ENCODE measurements at regions not wholly inside any gene's neighbourhood (a gene's known extent, or its start where the extent isn't known, plus 50 kb on each side); places are given as distances from the start of the nearest gene placed in this dataset.

GRCh38 chr10:128852449-128852848 lies 614.6 kb upstream of the MGMT start:
- ChIA-PET CTCF (no interaction called here), POLR2A (no interaction called here)
- no peaks in the 10 kb centered on the region for H3K36me3 ChIP-seq (ENCODE audit: control insufficient read depth in 2 of 3, insufficient read depth in 3 of 3, low read length in 3 of 3)
- ATAC-seq (no peak), DNase-seq (no peak)
- Mint-ChIP-seq H3K4me1 (no peaks in the 10 kb centered on the region), H3K9me3 (peaks cover 0 to 2% (median 0%) of the 10 kb centered on the region in 11 donors), H3K36me3 (no peaks in the 10 kb centered on the region), H3K4me3 (no peak overlapping the region), H3K27ac (no peak overlapping the region), H3K27me3 (peaks cover 0 to 10% (median 2%) of the 10 kb centered on the region in 5 donors)
- no peak overlapping the region for H3K27ac ChIP-seq (ENCODE audit: low read depth, low read length)
- H3K4me1 ChIP-seq (ENCODE audit: control insufficient read depth in 2 of 2, insufficient read depth in 2 of 2, low read length in 2 of 2), result no peaks in the 10 kb centered on the region
- intact Hi-C loops (cut with micrococcal nuclease), result no loop called here
- H3K4me3 ChIP-seq (ENCODE audit: low read length), result no peak overlapping the region
- H3K27me3 ChIP-seq (ENCODE audit: control insufficient read depth in 2 of 2, insufficient read depth in 2 of 2, low read length in 2 of 2), result no peaks in the 10 kb centered on the region
- H3K9me3 ChIP-seq (ENCODE audit: control insufficient read depth in 2 of 3, low read length in 3 of 3), result no peaks in the 10 kb centered on the region

GRCh38 chr10:128852902-128853301 lies 614.1 kb upstream of the MGMT start:
- Mint-ChIP-seq H3K36me3 (no peaks in the 10 kb centered on the region), H3K4me3 (no peak overlapping the region), H3K27ac (no peak overlapping the region), H3K27me3 (peaks cover 0 to 10% (median 2%) of the 10 kb centered on the region in 5 donors), H3K9me3 (peaks cover 0 to 2% (median 0%) of the 10 kb centered on the region in 11 donors), H3K4me1 (no peaks in the 10 kb centered on the region)
- intact Hi-C loops (cut with micrococcal nuclease), result no loop called here
- DNase-seq, result no peak
- Histone ChIP-seq H3K27me3 (ENCODE audit: control insufficient read depth in 2 of 2, insufficient read depth in 2 of 2, low read length in 2 of 2) (no peaks in the 10 kb centered on the region), H3K9me3 (ENCODE audit: control insufficient read depth in 2 of 3, low read length in 3 of 3) (no peaks in the 10 kb centered on the region), H3K4me3 (ENCODE audit: low read length) (no peak overlapping the region), H3K27ac (ENCODE audit: low read depth, low read length) (no peak overlapping the region), H3K36me3 (ENCODE audit: control insufficient read depth in 2 of 3, insufficient read depth in 3 of 3, low read length in 3 of 3) (no peaks in the 10 kb centered on the region), H3K4me1 (ENCODE audit: control insufficient read depth in 2 of 2, insufficient read depth in 2 of 2, low read length in 2 of 2) (no peaks in the 10 kb centered on the region)
- CTCF ChIA-PET, result no interaction called here
- POLR2A ChIA-PET, result no interaction called here
- no peak for ATAC-seq

GRCh38 chr10:128853537-128853936 lies 613.5 kb upstream of the MGMT start:
- Mint-ChIP-seq H3K27ac (no peak overlapping the region), H3K27me3 (peaks cover 0 to 10% (median 2%) of the 10 kb centered on the region in 5 donors), H3K4me3 (no peak overlapping the region), H3K36me3 (no peaks in the 10 kb centered on the region), H3K9me3 (peaks cover 0 to 2% (median 0%) of the 10 kb centered on the region in 11 donors), H3K4me1 (no peaks in the 10 kb centered on the region)
- intact Hi-C loops (cut with micrococcal nuclease), result no loop called here
- no peak for DNase-seq
- H3K9me3 ChIP-seq (ENCODE audit: control insufficient read depth in 2 of 3, low read length in 3 of 3), result no peaks in the 10 kb centered on the region
- H3K4me3 ChIP-seq (ENCODE audit: low read length), result no peak overlapping the region
- H3K36me3 ChIP-seq (ENCODE audit: control insufficient read depth in 2 of 3, insufficient read depth in 3 of 3, low read length in 3 of 3), result no peaks in the 10 kb centered on the region
- no peak for ATAC-seq
- H3K27ac ChIP-seq (ENCODE audit: low read depth, low read length), result no peak overlapping the region
- no peaks in the 10 kb centered on the region for H3K4me1 ChIP-seq (ENCODE audit: control insufficient read depth in 2 of 2, insufficient read depth in 2 of 2, low read length in 2 of 2)
- CTCF ChIA-PET, result no interaction called here
- no peaks in the 10 kb centered on the region for H3K27me3 ChIP-seq (ENCODE audit: control insufficient read depth in 2 of 2, insufficient read depth in 2 of 2, low read length in 2 of 2)
- POLR2A ChIA-PET, result no interaction called here

- Mint-ChIP-seq H3K4me3 (no peak overlapping the region), H3K4me1 (no peaks in the 10 kb centered on the region), H3K9me3 (peaks cover 0 to 2% (median 0%) of the 10 kb centered on the region in 11 donors), H3K36me3 (no peaks in the 10 kb centered on the region), H3K27ac (no peak overlapping the region), H3K27me3 (peaks cover 0 to 10% (median 2%) of the 10 kb centered on the region in 5 donors)
- no peaks in the 10 kb centered on the region for H3K27me3 ChIP-seq (ENCODE audit: control insufficient read depth in 2 of 2, insufficient read depth in 2 of 2, low read length in 2 of 2)
- intact Hi-C loops (cut with micrococcal nuclease), result no loop called here
- ChIA-PET POLR2A (no interaction called here), CTCF (no interaction called here)
- no peaks in the 10 kb centered on the region for H3K4me1 ChIP-seq (ENCODE audit: control insufficient read depth in 2 of 2, insufficient read depth in 2 of 2, low read length in 2 of 2)
- no peak overlapping the region for H3K27ac ChIP-seq (ENCODE audit: low read depth, low read length)
- H3K36me3 ChIP-seq (ENCODE audit: control insufficient read depth in 2 of 3, insufficient read depth in 3 of 3, low read length in 3 of 3), result no peaks in the 10 kb centered on the region
- H3K4me3 ChIP-seq (ENCODE audit: low read length), result no peak overlapping the region
- no peaks in the 10 kb centered on the region for H3K9me3 ChIP-seq (ENCODE audit: control insufficient read depth in 2 of 3, low read length in 3 of 3)
- ATAC-seq, result no peak
- no peak for DNase-seq
Observed at GRCh38 chr10:128854204-128854603, 612.8 kb upstream of the MGMT start.

GRCh38 chr10:128854963-128855362 lies 612.1 kb upstream of the MGMT start:
- no peak overlapping the region for H3K4me3 ChIP-seq (ENCODE audit: low read length)
- H3K36me3 ChIP-seq (ENCODE audit: control insufficient read depth in 2 of 3, insufficient read depth in 3 of 3, low read length in 3 of 3), result no peaks in the 10 kb centered on the region
- Mint-ChIP-seq H3K36me3 (no peaks in the 10 kb centered on the region), H3K27me3 (peaks cover 0 to 10% (median 3%) of the 10 kb centered on the region in 5 donors), H3K4me1 (no peaks in the 10 kb centered on the region), H3K9me3 (peaks cover 0 to 2% (median 0%) of the 10 kb centered on the region in 11 donors), H3K27ac (no peak overlapping the region), H3K4me3 (no peak overlapping the region)
- H3K27me3 ChIP-seq (ENCODE audit: control insufficient read depth in 2 of 2, insufficient read depth in 2 of 2, low read length in 2 of 2), result no peaks in the 10 kb centered on the region
- no peaks in the 10 kb centered on the region for H3K4me1 ChIP-seq (ENCODE audit: control insufficient read depth in 2 of 2, insufficient read depth in 2 of 2, low read length in 2 of 2)
- intact Hi-C loops (cut with micrococcal nuclease), result no loop called here
- CTCF ChIA-PET, result no interaction called here
- ATAC-seq (no peak), DNase-seq (no peak)
- no peak overlapping the region for H3K27ac ChIP-seq (ENCODE audit: low read depth, low read length)
- no peaks in the 10 kb centered on the region for H3K9me3 ChIP-seq (ENCODE audit: control insufficient read depth in 2 of 3, low read length in 3 of 3)
- POLR2A ChIA-PET, result no interaction called here

- DNase-seq (no peak), ATAC-seq (no peak)
- Histone ChIP-seq H3K27me3 (ENCODE audit: control insufficient read depth in 2 of 2, insufficient read depth in 2 of 2, low read length in 2 of 2) (no peaks in the 10 kb centered on the region), H3K4me1 (ENCODE audit: control insufficient read depth in 2 of 2, insufficient read depth in 2 of 2, low read length in 2 of 2) (no peaks in the 10 kb centered on the region), H3K4me3 (ENCODE audit: low read length) (no peak overlapping the region), H3K9me3 (ENCODE audit: control insufficient read depth in 2 of 3, low read length in 3 of 3) (no peaks in the 10 kb centered on the region), H3K27ac (ENCODE audit: low read depth, low read length) (no peak overlapping the region), H3K36me3 (ENCODE audit: control insufficient read depth in 2 of 3, insufficient read depth in 3 of 3, low read length in 3 of 3) (no peaks in the 10 kb centered on the region)
- no peak overlapping the region for H3K4me3 Mint-ChIP-seq
- H3K4me1 Mint-ChIP-seq, result no peaks in the 10 kb centered on the region
- peaks cover under 1 to 10% (median 2%) of the 10 kb centered on the region in 5 donors for H3K27me3 Mint-ChIP-seq
- no peak overlapping the region for H3K27ac Mint-ChIP-seq
- peaks cover 0 to 1% (median 0%) of the 10 kb centered on the region in 11 donors for H3K9me3 Mint-ChIP-seq
- CTCF ChIA-PET, result interaction anchor here (0.6 kb wide), 1 partner anchor 34 kb away, joined by 3 read pairs; no protein-coding TSS in a partner anchor
- POLR2A ChIA-PET, result no interaction called here
- no peaks in the 10 kb centered on the region for H3K36me3 Mint-ChIP-seq
- intact Hi-C loops (cut with micrococcal nuclease), result no loop called here
Observed at GRCh38 chr10:128855618-128856428, 611.2 kb upstream of the MGMT start.

GRCh38 chr10:128859738-128860386 lies 607.2 kb upstream of the MGMT start:
- no peaks in the 10 kb centered on the region for H3K4me1 Mint-ChIP-seq
- no peak for ATAC-seq
- Histone ChIP-seq H3K27me3 (ENCODE audit: control insufficient read depth in 2 of 2, insufficient read depth in 2 of 2, low read length in 2 of 2) (no peaks in the 10 kb centered on the region), H3K9me3 (ENCODE audit: control insufficient read depth in 2 of 3, low read length in 3 of 3) (no peaks in the 10 kb centered on the region), H3K4me1 (ENCODE audit: control insufficient read depth in 2 of 2, insufficient read depth in 2 of 2, low read length in 2 of 2) (no peaks in the 10 kb centered on the region), H3K4me3 (ENCODE audit: low read length) (no peak overlapping the region), H3K27ac (ENCODE audit: low read depth, low read length) (no peak overlapping the region), H3K36me3 (ENCODE audit: control insufficient read depth in 2 of 3, insufficient read depth in 3 of 3, low read length in 3 of 3) (no peaks in the 10 kb centered on the region)
- H3K9me3 Mint-ChIP-seq, result peaks cover 0 to 1% (median 0%) of the 10 kb centered on the region in 11 donors
- CTCF ChIA-PET, result no interaction called here
- intact Hi-C loops (cut with micrococcal nuclease), result no loop called here
- H3K4me3 Mint-ChIP-seq, result no peak overlapping the region
- DNase-seq, result no peak
- no peaks in the 10 kb centered on the region for H3K36me3 Mint-ChIP-seq
- H3K27me3 Mint-ChIP-seq, result peaks cover 0 to 5% (median 3%) of the 10 kb centered on the region in 5 donors
- no peak overlapping the region for H3K27ac Mint-ChIP-seq
- POLR2A ChIA-PET, result no interaction called here
